ENCODE measurements at regions not wholly inside any gene's neighbourhood (a gene's known extent, or its start where the extent isn't known, plus 50 kb on each side); places are given as distances from the start of the nearest gene placed in this dataset.

- no peak overlapping the region for H3K4me2 ChIP-seq (ENCODE audit: control insufficient read depth, insufficient read depth)
- FAIRE-seq (no peak), DNase-seq (ENCODE audit: low read depth, low spot score) (no peak), ATAC-seq (no peak)
- no peak overlapping the region for H3K9ac ChIP-seq (ENCODE audit: control insufficient read depth, insufficient read depth, low read length)
- SMC1A ChIA-PET (ENCODE audit: uncharacterized antibody, unreplicated experiment): no interaction called here
- H2AFZ ChIP-seq (ENCODE audit: control insufficient read depth, low read depth, low read length): no peak overlapping the region
- CTCF ChIA-PET: no interaction called here
- TF ChIP-seq, protein P1, sequence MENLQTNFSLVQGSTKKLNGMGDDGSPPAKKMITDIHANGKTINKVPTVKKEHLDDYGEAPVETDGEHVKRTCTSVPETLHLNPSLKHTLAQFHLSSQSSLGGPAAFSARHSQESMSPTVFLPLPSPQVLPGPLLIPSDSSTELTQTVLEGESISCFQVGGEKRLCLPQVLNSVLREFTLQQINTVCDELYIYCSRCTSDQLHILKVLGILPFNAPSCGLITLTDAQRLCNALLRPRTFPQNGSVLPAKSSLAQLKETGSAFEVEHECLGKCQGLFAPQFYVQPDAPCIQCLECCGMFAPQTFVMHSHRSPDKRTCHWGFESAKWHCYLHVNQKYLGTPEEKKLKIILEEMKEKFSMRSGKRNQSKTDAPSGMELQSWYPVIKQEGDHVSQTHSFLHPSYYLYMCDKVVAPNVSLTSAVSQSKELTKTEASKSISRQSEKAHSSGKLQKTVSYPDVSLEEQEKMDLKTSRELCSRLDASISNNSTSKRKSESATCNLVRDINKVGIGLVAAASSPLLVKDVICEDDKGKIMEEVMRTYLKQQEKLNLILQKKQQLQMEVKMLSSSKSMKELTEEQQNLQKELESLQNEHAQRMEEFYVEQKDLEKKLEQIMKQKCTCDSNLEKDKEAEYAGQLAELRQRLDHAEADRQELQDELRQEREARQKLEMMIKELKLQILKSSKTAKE (IDR thresholded peaks at IDR 0.05; ENCODE audit: low read depth, poor library complexity, severe bottlenecking): no peak
- no peak for TF ChIP-seq GATAD2B (conservative IDR thresholded peaks at IDR 0.05; ENCODE audit: low read depth)
- TF ChIP-seq CBX3 (IDR thresholded peaks at IDR 0.05; ENCODE audit: borderline replicate concordance, low read depth): no peak
- H3K27ac ChIP-seq (ENCODE audit: control insufficient read depth, insufficient read depth): no peak overlapping the region
- RAD21 ChIA-PET (ENCODE audit: unreplicated experiment): no interaction called here
- no peaks in the 10 kb centered on the region for H3K4me1 ChIP-seq (ENCODE audit: control insufficient read depth, insufficient read depth, low read length)
- no peaks in the 10 kb centered on the region for H3K9me3 ChIP-seq (replicated peaks; ENCODE audit: control insufficient read depth, insufficient read depth, low read length)
- H4K20me1 ChIP-seq (ENCODE audit: control insufficient read depth, insufficient read depth): no peaks in the 10 kb centered on the region
- no peaks in the 10 kb centered on the region for H3K27me3 ChIP-seq (replicated peaks in 1 of 2; ENCODE audit: control insufficient read depth in 2 of 2, insufficient read depth in 2 of 2, low read length in 1 of 2)
- in situ Hi-C loops (cut with MboI) (no loop called here), intact Hi-C loops (cut with micrococcal nuclease; ENCODE audit: unreplicated experiment) (no loop called here)
- POLR2A ChIA-PET: no interaction called here
- 14% methylated on average over 6 of the region's 6 CpGs for WGBS (ENCODE audit: insufficient coverage, insufficient replicate concordance, low lambda C conversion rate, missing lambda C conversion rate)
- H3K4me3 ChIP-seq: no peak overlapping the region
- no peaks in the 10 kb centered on the region for H3K79me2 ChIP-seq (ENCODE audit: control insufficient read depth, insufficient read depth, low read length)
- no peaks in the 10 kb centered on the region for H3K36me3 ChIP-seq (ENCODE audit: control insufficient read depth in 2 of 2, insufficient read depth in 2 of 2, low read length in 1 of 2)
- no TSS peak for BruUV-seq (replicated peaks)
These were observed 294.4 kb upstream of the HDAC4 start for GRCh38 chr2:239695106-239695727.

DNA sequence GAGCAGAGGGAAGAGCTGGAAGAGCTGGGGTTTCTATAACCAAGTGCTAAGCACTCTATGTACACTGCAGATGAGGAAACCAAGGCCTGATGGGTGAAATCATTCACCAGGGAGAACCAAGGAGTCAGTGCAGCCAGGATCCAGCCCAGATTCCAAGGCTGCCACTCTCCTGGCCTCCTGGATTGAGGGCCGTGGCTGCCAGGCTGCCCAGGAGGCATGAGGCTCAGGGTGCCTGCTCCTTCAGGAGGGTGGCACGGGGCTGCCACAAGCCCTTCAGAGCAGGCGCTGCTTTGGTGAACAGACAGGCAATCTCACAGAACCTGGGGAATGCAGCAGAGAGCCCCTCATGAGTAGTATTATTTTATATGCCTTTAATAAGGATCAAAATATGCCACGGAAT, 293.7 kb upstream of the HDAC4 start:
- Histone ChIP-seq H3K4me1 (ENCODE audit: control insufficient read depth, insufficient read depth, low read length) (no peaks in the 10 kb centered on the region), H4K20me1 (ENCODE audit: control insufficient read depth, insufficient read depth) (no peaks in the 10 kb centered on the region), H3K4me3 (no peak overlapping the region), H2AFZ (ENCODE audit: control insufficient read depth, low read depth, low read length) (no peak overlapping the region), H3K36me3 (ENCODE audit: control insufficient read depth in 2 of 2, insufficient read depth in 2 of 2, low read length in 1 of 2) (no peaks in the 10 kb centered on the region), H3K9me3 (replicated peaks; ENCODE audit: control insufficient read depth, insufficient read depth, low read length) (no peaks in the 10 kb centered on the region), H3K27ac (ENCODE audit: control insufficient read depth, insufficient read depth) (no peak overlapping the region), H3K27me3 (replicated peaks in 1 of 2; ENCODE audit: control insufficient read depth in 2 of 2, insufficient read depth in 2 of 2, low read length in 1 of 2) (no peaks in the 10 kb centered on the region), H3K9ac (ENCODE audit: control insufficient read depth, insufficient read depth, low read length) (no peak overlapping the region), H3K79me2 (ENCODE audit: control insufficient read depth, insufficient read depth, low read length) (no peaks in the 10 kb centered on the region), H3K4me2 (ENCODE audit: control insufficient read depth, insufficient read depth) (no peak overlapping the region)
- TF ChIP-seq, protein P2, sequence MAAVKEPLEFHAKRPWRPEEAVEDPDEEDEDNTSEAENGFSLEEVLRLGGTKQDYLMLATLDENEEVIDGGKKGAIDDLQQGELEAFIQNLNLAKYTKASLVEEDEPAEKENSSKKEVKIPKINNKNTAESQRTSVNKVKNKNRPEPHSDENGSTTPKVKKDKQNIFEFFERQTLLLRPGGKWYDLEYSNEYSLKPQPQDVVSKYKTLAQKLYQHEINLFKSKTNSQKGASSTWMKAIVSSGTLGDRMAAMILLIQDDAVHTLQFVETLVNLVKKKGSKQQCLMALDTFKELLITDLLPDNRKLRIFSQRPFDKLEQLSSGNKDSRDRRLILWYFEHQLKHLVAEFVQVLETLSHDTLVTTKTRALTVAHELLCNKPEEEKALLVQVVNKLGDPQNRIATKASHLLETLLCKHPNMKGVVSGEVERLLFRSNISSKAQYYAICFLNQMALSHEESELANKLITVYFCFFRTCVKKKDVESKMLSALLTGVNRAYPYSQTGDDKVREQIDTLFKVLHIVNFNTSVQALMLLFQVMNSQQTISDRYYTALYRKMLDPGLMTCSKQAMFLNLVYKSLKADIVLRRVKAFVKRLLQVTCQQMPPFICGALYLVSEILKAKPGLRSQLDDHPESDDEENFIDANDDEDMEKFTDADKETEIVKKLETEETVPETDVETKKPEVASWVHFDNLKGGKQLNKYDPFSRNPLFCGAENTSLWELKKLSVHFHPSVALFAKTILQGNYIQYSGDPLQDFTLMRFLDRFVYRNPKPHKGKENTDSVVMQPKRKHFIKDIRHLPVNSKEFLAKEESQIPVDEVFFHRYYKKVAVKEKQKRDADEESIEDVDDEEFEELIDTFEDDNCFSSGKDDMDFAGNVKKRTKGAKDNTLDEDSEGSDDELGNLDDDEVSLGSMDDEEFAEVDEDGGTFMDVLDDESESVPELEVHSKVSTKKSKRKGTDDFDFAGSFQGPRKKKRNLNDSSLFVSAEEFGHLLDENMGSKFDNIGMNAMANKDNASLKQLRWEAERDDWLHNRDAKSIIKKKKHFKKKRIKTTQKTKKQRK (IDR thresholded peaks at IDR 0.05; ENCODE audit: low read depth, low read length): no peak
- TF ChIP-seq MXI1 (IDR thresholded peaks at IDR 0.05; ENCODE audit: low read depth, low read length): no peak
- TF ChIP-seq STAT1 (conservative IDR thresholded peaks at IDR 0.05): no peak
- no peak for TF ChIP-seq MTA2 (IDR thresholded peaks at IDR 0.05; ENCODE audit: low read depth)
- no peak for TF ChIP-seq CHD2 (IDR thresholded peaks at IDR 0.05; ENCODE audit: borderline replicate concordance, low read depth, low read length)
- TF ChIP-seq NR2F1 (conservative IDR thresholded peaks at IDR 0.05): no peak
- TF ChIP-seq RUNX3 (IDR thresholded peaks at IDR 0.05; ENCODE audit: low read length): no peak
- TF ChIP-seq ZZZ3 (IDR thresholded peaks at IDR 0.05; ENCODE audit: control insufficient read depth, insufficient read length, low read depth): no peak
- CTCF ChIA-PET: no interaction called here
- BruUV-seq (replicated peaks): no TSS peak
- RAD21 ChIA-PET (ENCODE audit: unreplicated experiment): no interaction called here
- 10% methylated on average over 4 of the region's 4 CpGs for WGBS (ENCODE audit: insufficient coverage, insufficient replicate concordance, low lambda C conversion rate, missing lambda C conversion rate)
- in situ Hi-C loops (cut with MboI) (no loop called here), intact Hi-C loops (cut with micrococcal nuclease; ENCODE audit: unreplicated experiment) (no loop called here)
- FAIRE-seq (no peak), DNase-seq (ENCODE audit: low read depth, low spot score) (no peak), ATAC-seq (no peak)
- SMC1A ChIA-PET (ENCODE audit: uncharacterized antibody, unreplicated experiment): no interaction called here
- POLR2A ChIA-PET: no interaction called here

Data from GM12878 (cell line).